Activated CD8-positive, alpha-beta memory T cell treated with anti-CD3 and anti-CD28 coated beads, Interleukin-2, amount 10 ng/mL, durations not matched to agents 7 days and 5 days (primary cell): ENCODE measurements at regions not wholly inside any gene's neighbourhood (a gene's known extent, or its start where the extent isn't known, plus 50 kb on each side); places are given as distances from the start of the nearest gene placed in this dataset.

Source experiments
- ATAC-seq: fragments of 150-1000 bp; cut with Tn5 transposase; one replicate; pipeline ENCODE4 v1.10.0; 2021; ENCODE audit warnings: moderate library complexity
- CTCF ChIA-PET: fragments of 350-600 bp; sonication (Branson Sonifier 250); formaldehyde crosslinking; loops from one replicate; lab custom pipeline; 2021; ENCODE audit warnings: antibody characterized with exemption; lab: Charles Lee
- DNase-seq: peaks from one replicate; pipeline ENCODE4 v3.0.0-alpha.2; 2020
- H3K27ac Mint-ChIP-seq: one replicate; pipeline ENCODE4 v1.8.0; 2021; ENCODE audit warnings: mild to moderate bottlenecking, mixed read lengths
- H3K27me3 Mint-ChIP-seq: one replicate; pipeline ENCODE4 v1.8.0; 2021; ENCODE audit warnings: mixed read lengths
- H3K36me3 Mint-ChIP-seq: one replicate; pipeline ENCODE4 v1.8.0; 2021; ENCODE audit warnings: mild to moderate bottlenecking, mixed read lengths
- H3K4me1 Mint-ChIP-seq: one replicate; pipeline ENCODE4 v1.8.0; 2021; ENCODE audit warnings: mixed read lengths
- H3K4me3 Mint-ChIP-seq: one replicate; pipeline ENCODE4 v1.8.0; 2021; ENCODE audit warnings: mild to moderate bottlenecking, moderate library complexity, mixed read lengths
- H3K9me3 Mint-ChIP-seq: one replicate; pipeline ENCODE4 v1.8.0; 2022; ENCODE audit warnings: low read depth, mixed read lengths

DNA sequence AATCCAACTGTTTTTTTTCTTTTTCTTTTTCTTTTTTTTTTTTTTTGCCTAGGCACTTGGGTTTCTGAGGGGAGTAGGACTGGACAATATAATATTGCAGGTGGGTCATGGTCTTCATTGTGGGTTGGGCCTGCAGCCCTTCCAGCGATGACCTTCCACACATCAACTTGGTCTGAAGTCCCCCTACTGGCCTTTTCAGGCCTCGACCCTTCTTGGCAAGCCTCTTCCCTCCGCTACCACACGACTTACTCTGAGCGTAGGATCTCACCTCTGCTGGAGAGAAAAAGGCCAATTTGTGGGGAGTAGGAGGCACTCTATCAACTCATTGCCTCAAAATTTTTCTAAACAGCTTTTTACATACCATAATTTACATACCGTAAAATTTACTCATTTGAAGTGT is 51.1 kb upstream of the GRIK3 start:
- Mint-ChIP-seq H3K27me3 (peaks cover 2% of the 10 kb centered on the region), H3K4me1 (no peaks in the 10 kb centered on the region), H3K4me3 (no peak overlapping the region), H3K9me3 (no peaks in the 10 kb centered on the region), H3K27ac (no peak overlapping the region), H3K36me3 (no peaks in the 10 kb centered on the region)
- ATAC-seq: no peak
- no peak for DNase-seq
- CTCF ChIA-PET: no interaction called here

DNA sequence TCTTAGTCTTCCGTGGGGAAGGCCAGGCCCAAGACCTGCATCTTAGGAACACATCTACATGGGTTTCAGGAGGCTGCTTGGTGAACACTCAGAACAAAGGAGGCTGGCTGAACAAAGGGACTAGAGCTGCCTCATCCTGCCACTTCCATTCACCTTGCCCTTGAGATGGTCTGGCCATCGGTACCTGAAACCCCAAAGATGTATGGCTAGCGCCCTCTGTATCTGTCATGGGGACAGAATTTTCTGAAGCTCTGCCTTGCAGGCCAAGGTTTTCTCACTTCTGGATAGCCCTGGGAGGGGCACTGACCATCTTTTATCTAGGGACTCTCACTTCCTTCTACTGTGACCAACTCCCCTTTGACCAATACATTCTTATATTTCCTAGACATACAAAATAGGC is 55.4 kb upstream of the GRIK3 start:
- Mint-ChIP-seq H3K9me3 (no peaks in the 10 kb centered on the region), H3K36me3 (no peaks in the 10 kb centered on the region), H3K27me3 (peaks cover 2% of the 10 kb centered on the region), H3K4me1 (no peaks in the 10 kb centered on the region), H3K4me3 (no peak overlapping the region), H3K27ac (no peak overlapping the region)
- CTCF ChIA-PET: no interaction called here
- ATAC-seq (no peak), DNase-seq (no peak)

DNA sequence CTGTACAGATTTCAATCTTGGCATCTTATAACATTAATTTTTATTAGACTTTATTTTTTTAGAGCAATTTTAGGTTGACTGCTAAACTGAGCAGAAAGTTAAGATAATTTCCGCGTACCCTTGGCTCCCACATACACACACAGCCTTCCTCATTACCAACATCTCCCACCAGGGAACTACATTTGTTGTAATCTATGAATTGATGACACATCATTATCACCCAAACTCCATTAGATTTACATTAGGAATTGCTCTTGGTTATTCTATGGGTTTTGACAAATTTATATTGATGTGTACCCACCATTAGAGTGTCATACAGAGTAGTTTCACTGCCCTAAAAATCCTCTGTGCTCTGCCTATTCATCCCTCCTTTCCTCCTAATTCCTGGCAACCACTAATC is 56.4 kb upstream of the GRIK3 start:
- CTCF ChIA-PET: no interaction called here
- no peaks in the 10 kb centered on the region for H3K9me3 Mint-ChIP-seq
- DNase-seq (no peak), ATAC-seq (no peak)
- no peaks in the 10 kb centered on the region for H3K27me3 Mint-ChIP-seq
- no peak overlapping the region for H3K4me3 Mint-ChIP-seq
- no peaks in the 10 kb centered on the region for H3K4me1 Mint-ChIP-seq
- no peak overlapping the region for H3K27ac Mint-ChIP-seq
- H3K36me3 Mint-ChIP-seq: no peaks in the 10 kb centered on the region

DNA sequence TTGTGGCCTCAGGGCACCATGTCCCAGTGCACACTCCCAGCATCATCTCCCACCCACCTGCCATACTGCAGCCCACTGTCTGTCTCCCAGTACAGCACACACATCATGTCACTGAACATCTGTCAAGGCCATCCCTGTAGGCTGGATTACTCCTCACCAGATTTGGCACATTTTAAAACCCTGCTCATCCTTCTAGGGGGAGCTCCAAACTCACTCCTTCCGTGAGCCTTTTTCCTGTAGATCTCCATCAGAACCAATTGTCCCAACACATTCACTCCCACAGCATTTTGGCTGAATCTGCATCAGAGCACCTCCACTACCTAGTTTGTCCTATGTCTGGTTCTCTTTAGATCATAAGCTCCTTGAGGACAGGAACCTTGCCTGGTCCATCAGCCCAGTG is 58.6 kb upstream of the GRIK3 start:
- CTCF ChIA-PET: no interaction called here
- no peak for DNase-seq

DNA sequence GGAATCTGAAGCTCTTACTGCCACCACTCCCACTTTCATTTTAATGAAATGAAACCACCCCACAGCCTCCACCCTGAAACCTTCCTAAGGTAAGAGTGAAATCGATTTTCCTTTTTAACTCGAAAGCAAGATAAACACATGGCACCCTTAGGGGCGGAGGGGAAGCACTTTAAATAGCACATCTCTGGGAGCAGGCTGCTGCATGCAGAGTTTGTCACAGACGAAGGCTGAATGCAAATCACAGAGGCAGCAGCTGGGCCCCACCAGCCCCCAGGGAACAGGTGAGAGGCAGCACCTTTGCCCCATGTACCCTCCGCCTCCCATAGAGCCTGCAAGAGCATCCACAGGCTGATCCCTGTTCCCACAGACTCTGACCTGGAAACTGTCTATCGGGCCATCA is 60.0 kb upstream of the GRIK3 start:
- H3K9me3 Mint-ChIP-seq: no peaks in the 10 kb centered on the region
- no peak overlapping the region for H3K27ac Mint-ChIP-seq
- ATAC-seq (no peak), DNase-seq (no peak)
- H3K4me3 Mint-ChIP-seq: no peak overlapping the region
- H3K4me1 Mint-ChIP-seq: no peaks in the 10 kb centered on the region
- CTCF ChIA-PET: no interaction called here
- no peaks in the 10 kb centered on the region for H3K27me3 Mint-ChIP-seq
- H3K36me3 Mint-ChIP-seq: no peaks in the 10 kb centered on the region

More for the DNA sequence above, 58.6 kb upstream of the GRIK3 start:
- H3K9me3 Mint-ChIP-seq: no peaks in the 10 kb centered on the region
- no peaks in the 10 kb centered on the region for H3K4me1 Mint-ChIP-seq
- no peaks in the 10 kb centered on the region for H3K27me3 Mint-ChIP-seq
- no peak overlapping the region for H3K27ac Mint-ChIP-seq
- ATAC-seq: no peak
- no peak overlapping the region for H3K4me3 Mint-ChIP-seq
- H3K36me3 Mint-ChIP-seq: no peaks in the 10 kb centered on the region

DNA sequence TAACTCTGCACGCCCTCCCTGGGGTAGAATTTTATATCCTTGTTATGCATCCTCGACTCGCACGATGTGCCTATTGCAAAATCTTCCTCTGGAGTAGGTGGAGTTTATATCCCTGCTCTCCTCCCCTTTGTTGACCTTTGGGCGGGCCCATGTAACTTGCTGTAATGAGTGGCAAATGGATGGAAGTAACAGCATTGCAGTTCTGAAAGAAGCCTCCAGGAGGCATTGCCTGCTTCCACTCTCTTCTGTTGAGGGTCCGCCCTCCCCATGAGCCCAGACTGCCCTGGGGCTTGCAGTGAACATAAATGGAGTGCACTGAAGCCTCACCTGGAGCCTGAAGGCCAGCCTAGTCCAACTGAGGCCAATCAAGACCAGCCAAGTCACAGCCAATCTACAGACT is 62.2 kb upstream of the GRIK3 start:
- no peak overlapping the region for H3K4me3 Mint-ChIP-seq
- no peaks in the 10 kb centered on the region for H3K9me3 Mint-ChIP-seq
- H3K27me3 Mint-ChIP-seq: no peaks in the 10 kb centered on the region
- H3K4me1 Mint-ChIP-seq: no peaks in the 10 kb centered on the region
- H3K27ac Mint-ChIP-seq: no peak overlapping the region
- ATAC-seq (no peak), DNase-seq (no peak)
- CTCF ChIA-PET: no interaction called here
- H3K36me3 Mint-ChIP-seq: no peaks in the 10 kb centered on the region

GRCh38 chr1:37097731-37098130 is 63.4 kb upstream of the GRIK3 start:
- CTCF ChIA-PET: no interaction called here
- Mint-ChIP-seq H3K9me3 (no peaks in the 10 kb centered on the region), H3K27ac (no peak overlapping the region), H3K27me3 (peaks cover 6% of the 10 kb centered on the region), H3K4me1 (no peaks in the 10 kb centered on the region), H3K36me3 (no peaks in the 10 kb centered on the region), H3K4me3 (no peak overlapping the region)
- no peak for ATAC-seq
- no peak for DNase-seq

DNA sequence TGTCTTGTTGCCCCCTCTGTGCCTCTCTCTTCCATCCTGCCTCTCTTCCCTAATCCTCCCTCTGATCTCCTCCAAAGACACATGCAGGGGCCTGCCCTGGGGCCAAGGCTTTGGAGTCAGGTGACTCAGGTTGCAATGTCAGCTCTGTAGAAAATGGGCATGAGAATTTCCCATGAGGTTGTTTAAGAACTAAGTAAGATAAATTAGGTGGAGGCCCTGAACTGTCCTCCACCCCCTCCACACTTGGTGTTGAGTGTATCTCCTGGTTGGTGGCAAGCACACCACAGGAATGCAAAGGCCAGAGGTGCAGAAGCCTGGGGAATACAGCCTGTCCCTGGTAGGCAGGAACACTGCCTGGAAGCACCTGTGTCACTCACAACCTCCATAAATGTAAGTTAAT is 63.9 kb upstream of the GRIK3 start:
- Mint-ChIP-seq H3K36me3 (no peaks in the 10 kb centered on the region), H3K4me3 (no peak overlapping the region), H3K27ac (no peak overlapping the region), H3K9me3 (no peaks in the 10 kb centered on the region), H3K27me3 (peaks cover 6% of the 10 kb centered on the region), H3K4me1 (no peaks in the 10 kb centered on the region)
- DNase-seq (no peak), ATAC-seq (no peak)
- CTCF ChIA-PET: no interaction called here

- Mint-ChIP-seq H3K9me3 (no peaks in the 10 kb centered on the region), H3K27ac (no peak overlapping the region), H3K27me3 (peaks cover 6% of the 10 kb centered on the region), H3K36me3 (no peaks in the 10 kb centered on the region), H3K4me1 (no peaks in the 10 kb centered on the region), H3K4me3 (no peak overlapping the region)
- DNase-seq (no peak), ATAC-seq (no peak)
- CTCF ChIA-PET: no interaction called here
Observed at GRCh38 chr1:37100310-37100709, 66.0 kb upstream of the GRIK3 start.

GRCh38 chr1:37102656-37103382 is 68.5 kb upstream of the GRIK3 start:
- Mint-ChIP-seq H3K27me3 (peaks cover 10% of the 10 kb centered on the region), H3K36me3 (no peaks in the 10 kb centered on the region), H3K9me3 (no peaks in the 10 kb centered on the region), H3K27ac (no peak overlapping the region), H3K4me3 (no peak overlapping the region), H3K4me1 (no peaks in the 10 kb centered on the region)
- ATAC-seq: no peak
- CTCF ChIA-PET: no interaction called here
- DNase-seq: no peak

- no peak for DNase-seq
- H3K4me3 Mint-ChIP-seq: no peak overlapping the region
- no peaks in the 10 kb centered on the region for H3K9me3 Mint-ChIP-seq
- H3K4me1 Mint-ChIP-seq: no peaks in the 10 kb centered on the region
- H3K27me3 Mint-ChIP-seq: peaks cover 10% of the 10 kb centered on the region
- ATAC-seq: no peak
- CTCF ChIA-PET: no interaction called here
- H3K36me3 Mint-ChIP-seq: no peaks in the 10 kb centered on the region
- H3K27ac Mint-ChIP-seq: no peak overlapping the region
Observed at GRCh38 chr1:37105911-37106310, 71.6 kb upstream of the GRIK3 start.

GRCh38 chr1:37107153-37107907 is 73.0 kb upstream of the GRIK3 start:
- DNase-seq (no peak), ATAC-seq (no peak)
- Mint-ChIP-seq H3K4me3 (no peak overlapping the region), H3K9me3 (no peaks in the 10 kb centered on the region), H3K4me1 (no peaks in the 10 kb centered on the region), H3K36me3 (no peaks in the 10 kb centered on the region), H3K27ac (no peak overlapping the region), H3K27me3 (peaks cover 8% of the 10 kb centered on the region)
- CTCF ChIA-PET: no interaction called here

GRCh38 chr1:37108596-37109188 is 74.4 kb upstream of the GRIK3 start:
- no peak overlapping the region for H3K4me3 Mint-ChIP-seq
- H3K27me3 Mint-ChIP-seq: peaks cover 8% of the 10 kb centered on the region
- no peaks in the 10 kb centered on the region for H3K4me1 Mint-ChIP-seq
- no peaks in the 10 kb centered on the region for H3K9me3 Mint-ChIP-seq
- CTCF ChIA-PET: no interaction called here
- ATAC-seq (no peak), DNase-seq (no peak)
- H3K27ac Mint-ChIP-seq: no peak overlapping the region
- H3K36me3 Mint-ChIP-seq: no peaks in the 10 kb centered on the region

- Mint-ChIP-seq H3K27me3 (peaks cover 3% of the 10 kb centered on the region), H3K4me1 (no peaks in the 10 kb centered on the region), H3K4me3 (no peak overlapping the region), H3K36me3 (no peaks in the 10 kb centered on the region), H3K9me3 (no peaks in the 10 kb centered on the region), H3K27ac (no peak overlapping the region)
- DNase-seq (no peak), ATAC-seq (no peak)
- CTCF ChIA-PET: no interaction called here
Observed at GRCh38 chr1:37112430-37112829, 78.1 kb upstream of the GRIK3 start.
